IPS DF 4.7 (cell line): ENCODE measurements at regions not wholly inside any gene's neighbourhood (a gene's known extent, or its start where the extent isn't known, plus 50 kb on each side); places are given as distances from the start of the nearest gene placed in this dataset.
A peak's percentile ranks its signal among the peaks of the same experiment; 100 is the strongest.

Source experiments
- DNase-seq: peaks from one replicate; pipeline ENCODE4 v3.0.0-alpha.2; 2013; ENCODE audit warnings: low spot score; ENCODE audit errors: extremely low read depth

DNA sequence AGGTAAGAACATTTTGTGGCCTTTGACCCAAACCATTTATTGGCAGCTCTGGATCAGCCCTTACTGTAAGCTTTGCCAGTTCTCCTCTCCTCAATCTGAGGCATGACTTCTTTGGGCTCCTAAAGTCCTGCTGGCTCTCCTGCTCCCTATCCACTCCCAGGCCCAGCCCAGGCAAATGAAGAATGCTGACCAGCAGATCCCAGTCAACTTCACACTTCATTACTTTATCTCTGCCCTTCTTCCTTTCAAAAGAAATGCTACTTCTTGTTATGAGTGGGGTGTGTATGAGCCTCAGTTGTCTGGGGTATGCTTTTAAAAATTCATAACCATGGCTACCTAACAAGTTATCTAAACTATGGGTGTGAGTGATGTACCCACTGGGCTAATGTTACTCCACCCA lies 479.6 kb downstream of the ACTL7B start:
- no peak for DNase-seq

DNA sequence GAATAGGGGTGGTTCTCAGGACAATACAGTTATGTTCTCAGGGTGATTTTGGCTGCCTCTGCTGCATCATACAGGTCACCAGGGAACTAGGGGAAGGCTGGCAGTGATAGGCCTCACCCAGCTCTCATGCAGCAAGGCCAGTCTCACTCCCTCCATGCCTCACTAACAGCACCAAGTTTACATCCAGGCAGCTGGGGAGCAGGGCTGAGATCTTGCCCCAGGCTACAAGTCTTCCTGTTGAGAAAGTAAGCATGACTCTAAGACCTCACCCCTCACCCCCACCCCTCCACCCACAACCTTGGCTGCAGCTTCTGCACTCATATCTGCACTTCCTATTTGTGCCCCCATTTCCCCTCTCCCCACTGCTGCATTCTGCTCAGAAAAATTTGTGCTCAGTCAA lies 481.2 kb downstream of the ACTL7B start:
- no peak for DNase-seq

DNA sequence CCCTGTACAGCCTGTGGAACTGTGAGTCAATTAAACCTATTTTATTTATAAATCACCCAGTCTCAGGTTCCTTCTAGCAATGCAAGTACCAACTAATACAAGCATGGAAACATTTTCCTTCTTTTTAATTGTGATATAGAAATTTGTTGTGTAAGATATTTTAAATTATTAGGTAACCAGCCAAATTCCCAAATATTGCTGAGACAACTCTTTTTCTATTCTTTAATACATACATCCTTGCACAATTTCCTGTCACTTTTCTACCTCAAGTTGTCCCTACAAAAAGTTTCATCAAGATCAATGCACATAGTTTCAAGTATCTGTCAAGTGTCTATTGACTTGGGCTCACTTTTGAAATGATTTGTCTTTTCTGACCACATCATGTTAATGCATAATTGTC lies 488.6 kb downstream of the ACTL7B start:
- no peak for DNase-seq

DNA sequence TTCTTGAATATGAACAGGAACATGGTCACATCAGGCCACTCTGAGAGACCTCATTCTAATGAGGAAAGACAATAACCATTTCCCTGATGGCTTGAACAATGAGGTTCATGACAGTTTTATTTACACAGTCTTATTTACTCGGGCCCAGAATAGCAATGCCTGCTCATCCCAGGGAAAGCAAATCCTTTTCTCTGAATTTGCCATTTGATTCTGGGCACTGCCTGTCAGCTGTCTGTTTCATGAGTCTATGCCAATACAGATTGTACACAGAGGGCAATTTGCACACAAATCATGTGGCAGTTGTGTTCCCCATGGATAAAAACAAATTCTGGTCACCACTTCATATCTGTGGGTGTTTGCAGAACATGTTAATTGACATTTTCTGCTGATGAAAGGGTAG lies 492.5 kb downstream of the ACTL7B start:
- DNase-seq, result no peak

DNA sequence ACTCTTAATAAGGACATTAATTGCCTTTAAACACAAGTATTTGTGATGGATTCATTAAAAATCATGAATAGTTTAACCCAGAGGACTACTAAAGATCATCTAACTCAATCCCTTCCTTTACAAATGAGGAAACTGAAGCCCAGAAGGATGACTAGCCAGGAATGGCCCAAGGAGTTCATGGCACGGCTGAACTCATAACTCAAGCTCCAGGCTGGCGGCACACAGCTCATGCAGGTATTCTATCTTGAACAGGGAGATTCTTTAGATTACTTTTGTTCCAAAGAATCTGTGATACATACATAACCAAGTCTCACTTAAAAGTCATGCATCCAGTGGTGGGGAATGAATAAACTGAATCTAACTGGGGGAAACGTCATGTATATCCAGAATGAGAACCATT lies 495.5 kb downstream of the ACTL7B start:
- no peak for DNase-seq

DNA sequence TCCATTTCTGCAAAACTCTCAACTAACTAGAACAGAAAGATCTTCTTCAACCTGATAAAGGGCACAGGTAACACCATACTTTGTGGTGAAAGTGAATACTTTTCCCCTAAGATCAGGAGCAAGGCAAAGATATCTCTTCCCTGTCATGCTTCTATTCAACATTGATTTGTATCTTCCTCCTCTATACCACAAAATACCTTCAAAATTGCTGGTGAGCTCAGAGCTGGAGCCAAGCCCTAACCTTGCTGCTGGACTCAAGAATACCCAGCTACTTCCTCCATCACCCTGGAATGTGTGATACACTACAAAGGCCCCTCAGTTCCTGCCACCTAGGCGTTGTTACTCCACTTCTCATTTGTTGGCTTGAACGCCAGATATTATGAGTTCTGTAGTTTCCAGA lies 499.0 kb downstream of the ACTL7B start:
- no peak for DNase-seq

DNA sequence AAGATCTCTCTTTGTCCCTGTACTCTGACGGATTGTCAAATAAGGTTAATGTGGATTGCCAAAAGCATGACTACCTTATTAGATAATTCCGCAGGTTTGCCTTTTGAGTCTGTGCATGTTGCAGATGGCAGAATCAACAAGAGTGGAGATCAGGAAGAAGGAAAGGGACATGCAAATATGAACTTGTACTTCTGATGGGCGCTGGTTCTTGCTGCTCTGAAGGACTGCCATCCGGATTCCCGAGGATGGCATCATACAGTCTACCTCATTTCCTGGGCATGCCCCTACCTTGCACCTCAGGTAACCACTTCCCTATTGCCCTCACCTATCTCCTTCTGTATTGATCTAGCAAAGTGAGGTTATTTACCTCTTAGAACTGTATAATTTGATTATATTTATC lies 504.2 kb downstream of the ACTL7B start:
- no peak for DNase-seq

DNA sequence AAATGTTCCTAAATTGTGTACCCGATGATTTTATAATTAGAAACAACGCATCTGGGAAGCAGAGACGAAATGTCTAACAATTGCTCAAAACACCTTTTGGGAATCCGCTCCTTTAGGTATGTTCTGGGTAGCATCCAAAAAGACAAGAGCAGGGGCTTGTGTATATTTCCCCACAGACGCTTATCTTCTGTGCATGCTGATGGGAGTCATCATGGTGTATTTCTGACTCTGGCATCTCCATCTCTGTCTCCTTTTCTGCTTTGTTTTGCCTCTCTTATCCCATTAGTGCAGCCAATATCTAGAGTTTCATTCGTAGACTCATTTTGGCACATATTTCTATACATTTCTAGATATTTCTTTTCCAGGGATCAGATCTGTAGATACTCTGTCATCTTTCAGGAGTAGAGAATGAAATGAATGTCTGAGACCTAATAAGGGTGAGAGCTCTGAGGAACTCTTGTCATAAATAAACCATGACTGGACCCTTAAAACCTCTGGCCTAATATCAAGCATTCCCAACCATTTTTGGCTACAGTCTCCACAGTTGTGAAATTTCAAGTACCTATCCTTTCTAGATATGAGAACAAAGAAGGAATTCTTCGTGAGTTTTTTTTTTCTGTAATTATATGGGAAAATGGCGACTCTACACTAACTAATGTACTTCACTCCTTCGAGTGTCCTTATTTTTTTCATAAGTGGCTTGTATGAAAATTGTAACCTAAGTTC lies 508.2 kb downstream of the ACTL7B start:
- no peak for DNase-seq

DNA sequence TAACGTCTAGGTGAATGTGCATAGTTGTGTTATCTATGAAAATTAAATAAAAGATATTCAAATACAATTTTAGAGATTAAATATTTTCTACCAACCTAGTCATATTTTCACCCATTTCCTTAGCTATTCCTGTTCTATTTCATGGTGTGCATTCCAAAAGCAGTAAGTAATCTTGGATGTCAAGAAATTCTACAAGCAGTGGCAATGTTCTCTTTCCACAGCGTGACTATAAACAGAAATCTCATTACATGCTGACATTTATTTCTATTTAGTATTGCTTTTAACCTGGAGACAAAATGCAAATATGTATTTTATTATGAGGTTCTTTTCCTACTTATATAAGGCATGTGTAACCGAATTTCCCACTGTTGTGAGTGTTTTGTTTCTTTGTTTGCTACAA lies 510.0 kb downstream of the ACTL7B start:
- DNase-seq, result no peak

DNA sequence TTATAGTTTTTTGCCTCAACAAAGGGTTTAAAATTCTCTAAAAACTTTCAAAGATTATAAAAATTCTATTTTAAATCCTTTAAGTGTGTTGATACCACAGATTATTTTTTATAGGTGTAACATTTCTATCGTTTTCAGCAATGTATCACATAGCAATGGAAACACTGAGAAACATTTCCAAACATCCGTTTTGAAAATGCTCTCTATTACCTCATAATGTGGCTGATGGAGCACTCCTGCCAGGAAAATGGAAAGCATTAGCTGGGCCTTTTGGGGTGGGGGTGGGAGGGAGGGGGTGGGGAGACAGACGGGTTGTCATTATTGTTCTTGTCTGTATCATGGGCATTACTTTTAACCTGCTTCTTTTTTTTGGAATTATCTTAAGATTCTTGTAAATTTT lies 516.5 kb downstream of the ACTL7B start:
- no peak for DNase-seq

DNA sequence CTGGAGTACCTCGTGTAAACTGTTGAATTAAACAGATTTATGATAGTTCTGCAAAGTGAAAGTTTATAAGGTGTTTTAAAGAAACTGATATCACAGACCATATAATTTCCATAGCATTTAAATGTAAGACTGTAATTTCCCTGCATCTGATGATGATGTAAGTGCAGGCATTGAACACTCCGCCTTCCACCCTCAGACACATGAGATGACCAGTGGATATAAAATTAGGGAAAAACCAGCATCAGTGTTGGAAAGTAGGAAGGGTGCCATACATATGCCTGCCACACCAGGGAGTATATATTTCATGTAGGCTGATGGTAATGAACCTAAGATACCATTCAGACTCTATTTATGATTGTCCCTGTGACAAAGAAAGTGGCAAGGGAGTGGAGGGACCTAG lies 519.2 kb downstream of the ACTL7B start:
- DNase-seq, result no peak

DNA sequence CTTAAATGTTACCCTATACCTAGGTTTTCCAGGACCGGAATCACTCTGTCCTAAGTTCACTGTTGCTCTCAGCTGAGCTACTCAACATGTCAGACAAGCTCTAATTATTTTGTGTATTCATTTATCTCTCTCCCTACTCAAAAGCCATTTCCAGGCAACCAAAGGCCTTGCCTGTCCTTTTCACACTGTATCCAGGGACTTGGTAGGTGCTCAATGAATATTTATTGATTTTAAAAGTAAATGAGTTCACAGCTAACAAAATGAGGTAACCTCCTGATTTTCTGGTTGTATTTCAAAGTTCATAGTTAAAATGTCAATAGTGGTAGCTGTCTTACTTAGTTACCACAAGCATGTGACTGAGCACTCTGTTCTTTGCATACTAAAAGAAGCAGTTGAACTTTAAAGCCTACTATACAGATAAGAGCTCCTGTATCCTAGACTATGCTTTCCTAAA lies 522.2 kb downstream of the ACTL7B start:
- peak; percentile 0 for DNase-seq

DNA sequence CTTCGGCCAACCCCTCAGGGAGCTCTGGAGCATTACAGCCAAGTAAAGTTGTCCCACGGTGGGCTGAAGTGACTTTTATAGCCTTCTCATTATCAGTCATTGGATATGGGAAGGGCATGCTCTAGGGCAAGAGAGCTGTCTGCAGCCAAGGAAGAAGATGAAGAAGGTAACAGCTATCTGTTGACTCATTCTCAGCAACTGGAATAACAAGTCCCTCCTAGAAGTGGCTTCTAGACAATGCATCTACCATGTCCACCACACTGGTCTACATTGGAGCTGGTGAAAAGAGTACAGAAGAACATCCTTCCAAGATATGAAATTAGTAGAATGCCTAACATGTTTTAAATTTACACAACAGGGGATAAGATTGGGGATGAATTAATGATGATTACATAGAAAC lies 524.2 kb downstream of the ACTL7B start:
- DNase-seq, result no peak

DNA sequence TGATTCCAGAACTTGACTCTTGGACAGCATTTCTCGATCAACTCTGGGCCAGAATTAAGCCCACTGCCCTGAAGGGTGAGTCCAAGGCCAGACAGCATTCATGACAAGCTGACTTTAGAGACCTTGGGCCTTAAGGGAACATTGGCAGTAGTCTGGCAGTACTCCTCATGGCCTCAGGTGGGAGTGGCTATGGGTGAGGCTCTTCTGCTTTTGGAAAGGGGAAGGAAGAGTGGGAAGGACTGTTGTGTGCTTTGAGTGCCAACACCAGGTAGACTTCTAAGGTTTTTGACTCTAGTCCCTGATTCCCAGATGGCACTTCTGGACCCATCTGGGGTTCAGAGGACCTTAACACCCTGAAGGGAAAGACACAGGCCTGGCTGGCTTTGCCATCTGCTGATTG lies 530.4 kb downstream of the ACTL7B start:
- DNase-seq, result no peak

DNA sequence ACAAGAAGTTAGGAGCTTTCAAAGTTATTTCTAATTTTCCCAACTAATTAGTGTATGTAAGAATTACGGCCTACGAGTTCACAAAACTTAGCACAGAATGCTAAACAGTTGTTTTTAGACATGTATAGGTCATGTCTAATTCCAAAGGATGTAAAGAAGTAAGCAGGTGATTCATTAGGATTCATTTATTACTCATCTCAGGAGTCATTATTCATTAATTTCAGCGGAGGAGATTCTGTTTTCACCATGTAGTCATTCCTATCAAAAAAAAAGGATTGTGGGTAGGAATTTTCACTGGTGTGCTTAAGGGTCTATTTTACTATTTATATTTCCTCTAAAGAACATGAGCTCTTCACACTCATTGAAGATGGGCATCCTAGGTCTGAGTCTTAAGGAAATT lies 532.2 kb downstream of the ACTL7B start:
- DNase-seq, result no peak

DNA sequence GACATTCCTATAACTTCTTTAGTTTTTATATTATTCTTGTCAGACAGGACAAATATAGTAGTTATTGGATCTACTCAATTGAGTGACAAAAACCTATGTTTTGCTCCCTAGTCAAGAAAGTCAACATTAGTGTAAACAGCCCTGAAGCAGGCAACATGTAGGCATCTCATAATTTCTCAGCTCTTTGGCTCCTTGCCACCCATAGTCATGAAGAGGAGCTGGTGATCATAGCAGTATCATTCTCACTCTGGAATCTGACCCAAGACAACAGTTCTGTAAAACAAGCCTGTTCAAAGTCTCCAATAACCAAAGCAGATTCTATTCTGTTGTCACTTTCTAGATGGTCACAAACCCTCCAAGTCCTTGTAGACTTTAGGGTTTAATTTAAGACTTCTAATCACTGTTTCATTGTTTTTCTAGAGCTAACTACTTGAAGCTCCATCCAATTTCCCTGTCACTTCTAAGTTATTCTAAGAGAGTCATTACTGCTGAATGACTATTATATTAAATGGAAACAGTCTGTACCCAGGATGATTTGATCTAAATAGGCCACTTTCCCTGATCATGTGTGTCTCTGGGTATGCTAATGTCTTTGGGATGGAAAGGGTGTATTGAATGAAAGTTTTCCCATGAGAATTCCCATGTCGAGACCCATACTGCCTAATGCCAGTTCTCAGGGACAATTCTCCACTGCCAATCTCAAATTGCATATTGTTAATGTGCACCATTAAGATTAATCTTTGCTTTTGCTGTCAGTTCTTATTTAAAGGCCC lies 533.3 kb downstream of the ACTL7B start:
- DNase-seq, result no peak

DNA sequence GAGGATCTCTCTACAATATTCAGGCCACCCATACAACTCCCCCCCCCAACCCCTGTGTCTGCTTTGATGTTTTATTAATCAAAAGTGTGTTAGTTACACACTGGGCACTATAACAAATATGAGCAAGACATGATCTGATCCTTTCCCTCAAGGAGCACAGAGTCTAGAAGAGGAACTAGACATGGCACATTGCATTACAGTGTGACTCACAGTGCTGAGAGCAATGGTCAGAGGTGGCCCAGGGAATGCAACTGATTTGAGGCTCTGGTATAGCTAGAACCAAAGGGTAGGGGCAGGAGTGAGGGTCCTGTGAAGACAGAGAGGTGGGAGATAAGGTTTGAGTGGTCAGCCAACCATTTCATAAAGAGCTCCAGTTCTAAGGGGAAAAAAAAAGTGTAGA lies 539.2 kb downstream of the ACTL7B start:
- no peak for DNase-seq

DNA sequence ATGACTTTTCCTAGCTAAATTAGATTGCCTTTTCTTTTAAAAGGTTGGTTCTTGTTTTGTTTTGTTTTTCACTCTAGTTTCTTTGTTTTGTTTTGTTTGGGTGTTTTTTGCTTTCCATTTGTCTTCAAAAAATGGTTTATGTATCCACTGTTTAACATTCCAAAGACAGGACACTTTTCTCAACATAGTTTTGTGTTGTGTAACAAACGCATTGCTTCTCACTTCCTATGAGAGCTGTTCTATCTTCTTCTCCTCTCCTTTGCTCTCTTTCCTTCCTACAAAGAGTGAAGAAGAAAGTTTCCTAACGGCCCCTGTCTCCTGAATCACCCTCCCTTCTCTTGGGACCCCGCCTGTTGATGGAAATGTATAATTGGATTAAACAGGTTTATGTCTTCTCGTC lies 539.7 kb downstream of the ACTL7B start:
- DNase-seq, result no peak

DNA sequence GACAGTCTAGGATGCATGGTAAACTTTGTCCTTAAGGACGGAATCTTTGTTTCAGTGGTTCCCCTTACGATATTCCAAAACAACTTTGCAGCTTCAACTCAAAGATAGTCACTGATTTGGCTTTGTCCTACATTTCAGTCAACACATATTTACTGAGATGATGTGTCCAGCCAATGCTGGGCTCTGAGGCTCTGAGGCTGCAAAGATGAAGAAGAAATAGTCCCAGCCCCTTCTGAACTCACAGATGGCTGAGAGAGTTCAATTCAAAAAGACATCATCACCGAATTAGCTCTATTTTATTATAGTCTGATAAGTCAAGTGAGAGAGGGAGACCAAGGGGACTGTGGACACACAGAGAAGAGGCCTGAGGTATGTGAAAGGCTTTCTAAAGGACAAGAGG lies 544.0 kb downstream of the ACTL7B start:
- no peak for DNase-seq

DNA sequence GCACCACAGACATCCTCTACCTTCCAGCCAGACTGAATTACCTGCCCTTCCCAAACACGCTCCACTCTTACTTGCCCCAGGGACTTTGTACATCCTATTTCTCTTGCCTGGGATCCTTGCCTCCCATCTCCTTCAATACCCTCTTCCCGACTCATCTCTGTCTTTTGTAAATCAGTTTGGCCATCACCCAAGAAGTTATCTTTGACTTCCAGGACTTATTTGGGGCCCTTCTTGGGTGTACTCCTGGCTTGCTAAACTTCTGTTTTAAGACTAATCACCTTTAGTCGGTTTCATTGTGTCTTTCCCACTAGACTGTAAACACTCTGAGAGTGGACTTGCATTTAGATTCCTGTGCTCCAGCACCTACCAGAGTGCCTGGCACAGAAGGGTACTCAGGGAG lies 545.6 kb downstream of the ACTL7B start:
- no peak for DNase-seq

DNA sequence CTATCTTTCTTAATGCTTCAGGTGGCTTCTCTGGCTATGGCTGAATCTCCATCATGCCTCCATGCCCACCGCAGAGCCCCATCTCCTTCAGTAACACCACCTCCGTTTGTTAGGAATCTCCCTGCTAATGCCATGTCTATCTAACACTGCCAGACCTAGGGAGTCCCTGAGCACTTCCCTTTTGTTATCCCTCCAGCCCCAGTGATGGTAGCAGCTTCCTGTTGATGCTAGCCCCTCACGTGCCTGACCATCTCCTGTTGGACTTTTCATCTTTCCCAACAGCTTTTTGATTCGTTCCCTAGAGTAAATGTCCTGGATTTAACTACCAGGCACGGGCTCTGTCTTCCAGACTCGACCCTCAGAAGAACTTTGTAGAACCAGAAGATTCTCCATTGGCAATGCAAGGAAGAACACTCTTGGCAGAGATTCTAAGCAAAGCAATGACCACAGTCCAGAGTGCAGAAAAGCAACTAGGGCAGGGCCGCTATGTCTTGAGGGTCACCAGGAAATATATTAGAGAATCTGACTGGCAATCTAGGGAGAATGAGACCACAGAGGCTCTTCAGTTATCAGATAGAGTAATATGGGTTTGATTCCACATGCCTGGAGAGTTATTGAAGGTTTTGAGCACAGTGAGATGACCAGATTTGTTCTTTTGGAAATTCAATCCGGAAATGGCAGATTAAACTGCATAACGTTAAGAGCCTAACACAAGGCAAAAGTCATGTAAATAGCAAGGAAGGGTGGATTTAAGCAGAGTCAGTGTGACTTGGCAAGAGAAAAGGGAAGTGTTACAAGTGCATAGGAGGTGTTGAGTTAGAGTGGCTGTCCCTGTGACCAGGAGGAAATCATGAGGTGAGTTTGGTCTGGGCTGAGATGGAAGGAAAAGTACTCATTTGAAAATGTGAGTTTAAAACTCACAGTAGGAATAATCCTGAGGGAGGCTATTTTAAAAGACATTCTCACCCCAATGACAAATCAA lies 555.2 kb downstream of the ACTL7B start:
- no peak for DNase-seq

DNA sequence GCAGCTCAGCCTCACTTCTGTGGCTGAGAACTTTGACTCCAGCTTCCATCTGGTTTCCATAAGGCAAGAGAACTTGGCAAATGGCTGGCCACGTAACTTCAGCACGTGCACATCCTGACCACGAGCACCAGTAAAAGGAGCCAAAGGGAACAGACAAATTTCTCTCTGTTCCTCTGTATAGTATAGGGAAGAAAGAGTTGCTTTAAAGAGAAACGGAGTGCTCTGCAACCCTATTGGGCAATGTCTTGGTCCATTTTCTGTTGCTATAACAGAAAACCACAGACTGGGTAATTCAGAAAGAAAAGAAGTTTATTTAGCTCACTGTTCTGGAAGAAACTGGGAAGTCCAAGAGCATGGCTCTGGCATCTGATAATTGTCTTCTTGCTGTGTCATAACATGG lies 558.7 kb downstream of the ACTL7B start:
- no peak for DNase-seq
